Loucy (cell line): ENCODE measurements at regions not wholly inside any gene's neighbourhood (a gene's known extent, or its start where the extent isn't known, plus 50 kb on each side); places are given as distances from the start of the nearest gene placed in this dataset.

Experiments
- EZH2phosphoT487 ChIP-seq: fragments of 200-600 bp; IDR thresholded peaks from 2 replicates; pipeline ENCODE4 v1.6.1; 2018; ENCODE audit warnings: antibody characterized with exemption, mild to moderate bottlenecking, moderate library complexity, borderline replicate concordance
- TF ChIP-seq, protein P1 (sequence below): fragments of 200-600 bp; sonication (generic); conservative IDR thresholded peaks from 2 replicates; pipeline ENCODE4 v1.5.1; 2014; ENCODE audit warnings: mild to moderate bottlenecking, antibody characterized with exemption, low read length

DNA sequence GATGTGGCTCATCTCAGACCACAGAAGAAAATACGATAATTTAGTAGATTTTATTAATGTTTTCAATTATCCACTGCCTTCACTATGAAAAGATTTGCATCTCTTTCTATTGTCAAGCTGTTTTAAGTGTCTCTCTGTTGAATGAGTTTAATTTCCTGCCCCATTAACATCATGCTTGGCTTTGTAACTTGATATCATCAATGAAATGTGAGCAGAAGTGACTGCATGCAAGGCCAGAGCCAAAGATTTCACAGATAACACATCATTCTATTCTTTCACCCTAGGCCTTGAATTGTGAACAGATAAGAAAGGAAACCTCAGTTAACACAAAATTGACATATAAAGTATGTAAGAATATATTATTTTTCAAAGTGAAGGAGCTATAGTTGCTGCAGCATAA is 986.4 kb upstream of the CDH18 start:
- TF ChIP-seq, protein P1, sequence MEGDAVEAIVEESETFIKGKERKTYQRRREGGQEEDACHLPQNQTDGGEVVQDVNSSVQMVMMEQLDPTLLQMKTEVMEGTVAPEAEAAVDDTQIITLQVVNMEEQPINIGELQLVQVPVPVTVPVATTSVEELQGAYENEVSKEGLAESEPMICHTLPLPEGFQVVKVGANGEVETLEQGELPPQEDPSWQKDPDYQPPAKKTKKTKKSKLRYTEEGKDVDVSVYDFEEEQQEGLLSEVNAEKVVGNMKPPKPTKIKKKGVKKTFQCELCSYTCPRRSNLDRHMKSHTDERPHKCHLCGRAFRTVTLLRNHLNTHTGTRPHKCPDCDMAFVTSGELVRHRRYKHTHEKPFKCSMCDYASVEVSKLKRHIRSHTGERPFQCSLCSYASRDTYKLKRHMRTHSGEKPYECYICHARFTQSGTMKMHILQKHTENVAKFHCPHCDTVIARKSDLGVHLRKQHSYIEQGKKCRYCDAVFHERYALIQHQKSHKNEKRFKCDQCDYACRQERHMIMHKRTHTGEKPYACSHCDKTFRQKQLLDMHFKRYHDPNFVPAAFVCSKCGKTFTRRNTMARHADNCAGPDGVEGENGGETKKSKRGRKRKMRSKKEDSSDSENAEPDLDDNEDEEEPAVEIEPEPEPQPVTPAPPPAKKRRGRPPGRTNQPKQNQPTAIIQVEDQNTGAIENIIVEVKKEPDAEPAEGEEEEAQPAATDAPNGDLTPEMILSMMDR: no peak
- TF ChIP-seq EZH2phosphoT487: no peak
